ENCODE measurements at regions not wholly inside any gene's neighbourhood (a gene's known extent, or its start where the extent isn't known, plus 50 kb on each side); places are given as distances from the start of the nearest gene placed in this dataset.

DNA sequence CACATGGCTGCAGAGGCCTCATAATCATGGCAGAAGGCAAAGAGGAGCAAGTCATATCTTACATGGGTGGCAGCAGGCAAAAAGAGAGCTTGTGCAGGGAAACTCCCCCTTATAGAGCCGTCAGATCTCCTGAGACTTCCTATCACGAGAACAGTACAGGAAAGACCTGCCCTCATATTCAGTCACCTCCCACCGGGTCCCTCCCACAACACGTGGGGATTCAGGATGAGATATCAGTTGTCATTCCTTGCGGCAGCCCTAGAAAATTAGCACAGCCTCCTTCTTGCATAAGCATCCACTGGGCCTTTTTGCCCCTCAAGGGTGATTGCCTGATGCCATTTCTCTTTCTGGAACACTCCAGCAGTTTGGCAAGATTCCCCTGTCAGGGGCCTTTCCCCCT lies 61.7 kb upstream of the STX18 start:
- TF ChIP-seq CTCF (IDR thresholded peaks at IDR 0.05) = no peak
- TF ChIP-seq POLR2A (IDR thresholded peaks at IDR 0.05) = no peak
- no peak for TF ChIP-seq POLR2AphosphoS5 (IDR thresholded peaks at IDR 0.05; ENCODE audit: insufficient read depth in 1 of 2, low read depth in 1 of 2)

All from vagina (tissue), 2 donors.